Muscle layer of duodenum (tissue), 2 donors: ENCODE measurements at regions not wholly inside any gene's neighbourhood (a gene's known extent, or its start where the extent isn't known, plus 50 kb on each side); places are given as distances from the start of the nearest gene placed in this dataset.

ENCODE experiments used
- H3K27ac ChIP-seq: one replicate; pipeline ENCODE4 v1.7.0; 2013; ENCODE audit warnings: mild to moderate bottlenecking, low read length
- H3K27me3 ChIP-seq: one replicate; pipeline ENCODE4 v1.7.0; 2013; ENCODE audit warnings: low read depth, mild to moderate bottlenecking, control low read depth, low read length
- H3K36me3 ChIP-seq, 2 donors: one replicate each; pipeline ENCODE4 v1.7.0; 2013; ENCODE audit warnings: low read length in 2 of 2, control low read depth in 1 of 2, mild to moderate bottlenecking in 1 of 2; ENCODE audit not compliant: insufficient read depth in 2 of 2, control insufficient read depth in 1 of 2
- H3K4me1 ChIP-seq, 2 donors: one replicate each; pipeline ENCODE4 v1.7.0; 2013; ENCODE audit warnings: low read length in 2 of 2, mild to moderate bottlenecking in 2 of 2, control low read depth in 1 of 2, moderate library complexity in 1 of 2; ENCODE audit not compliant: insufficient read depth in 2 of 2, control insufficient read depth in 1 of 2
- H3K4me3 ChIP-seq, 2 donors: one replicate each; pipeline ENCODE4 v1.7.0; 2013; ENCODE audit warnings: low read length in 2 of 2, low read depth in 1 of 2, mild to moderate bottlenecking in 1 of 2
- H3K9me3 ChIP-seq, 2 donors: one replicate each; pipeline ENCODE4 v1.7.0; 2013; ENCODE audit warnings: low read length in 2 of 2, control low read depth in 1 of 2, mild to moderate bottlenecking in 1 of 2; ENCODE audit not compliant: control insufficient read depth in 1 of 2
- donor health status: healthy.

GRCh38 chr5:143479394-143479793 is 75.9 kb upstream of the NR3C1 start:
- H3K36me3 ChIP-seq: no peaks in the 10 kb centered on the region
- no peaks in the 10 kb centered on the region for H3K4me1 ChIP-seq
- no peak overlapping the region for H3K27ac ChIP-seq
- H3K9me3 ChIP-seq: no peaks in the 10 kb centered on the region
- H3K4me3 ChIP-seq: no peak overlapping the region
- no peaks in the 10 kb centered on the region for H3K27me3 ChIP-seq

- no peak overlapping the region for H3K4me3 ChIP-seq
- H3K27ac ChIP-seq: no peak overlapping the region
- no peaks in the 10 kb centered on the region for H3K4me1 ChIP-seq
- no peaks in the 10 kb centered on the region for H3K36me3 ChIP-seq
- no peaks in the 10 kb centered on the region for H3K27me3 ChIP-seq
- no peaks in the 10 kb centered on the region for H3K9me3 ChIP-seq
These were observed 73.2 kb upstream of the NR3C1 start for GRCh38 chr5:143476601-143477211.

- no peaks in the 10 kb centered on the region for H3K27me3 ChIP-seq
These were observed 71.1 kb upstream of the NR3C1 start for GRCh38 chr5:143474616-143475015.

GRCh38 chr5:143473481-143473880 is 70.0 kb upstream of the NR3C1 start:
- H3K36me3 ChIP-seq: no peaks in the 10 kb centered on the region
- no peaks in the 10 kb centered on the region for H3K9me3 ChIP-seq
- H3K27ac ChIP-seq: no peak overlapping the region
- no peak overlapping the region for H3K4me3 ChIP-seq
- no peaks in the 10 kb centered on the region for H3K4me1 ChIP-seq
- no peaks in the 10 kb centered on the region for H3K27me3 ChIP-seq

More at GRCh38 chr5:143474616-143475015, 71.1 kb upstream of the NR3C1 start:
- H3K4me1 ChIP-seq: no peaks in the 10 kb centered on the region
- H3K9me3 ChIP-seq: no peaks in the 10 kb centered on the region
- H3K27ac ChIP-seq: no peak overlapping the region
- H3K36me3 ChIP-seq: no peaks in the 10 kb centered on the region
- no peak overlapping the region for H3K4me3 ChIP-seq

- Histone ChIP-seq H3K36me3 (no peaks in the 10 kb centered on the region), H3K9me3 (no peaks in the 10 kb centered on the region), H3K4me3 (no peak overlapping the region), H3K27me3 (no peaks in the 10 kb centered on the region), H3K4me1 (no peaks in the 10 kb centered on the region), H3K27ac (no peak overlapping the region)
These were observed 69.1 kb upstream of the NR3C1 start for GRCh38 chr5:143472576-143472975.

- H3K27me3 ChIP-seq: no peaks in the 10 kb centered on the region
- H3K9me3 ChIP-seq: no peaks in the 10 kb centered on the region
- H3K27ac ChIP-seq: no peak overlapping the region
- no peaks in the 10 kb centered on the region for H3K4me1 ChIP-seq
- H3K4me3 ChIP-seq: no peak overlapping the region
- no peaks in the 10 kb centered on the region for H3K36me3 ChIP-seq
These were observed 68.4 kb upstream of the NR3C1 start for GRCh38 chr5:143471666-143472464.

- Histone ChIP-seq H3K9me3 (no peaks in the 10 kb centered on the region), H3K36me3 (no peaks in the 10 kb centered on the region), H3K4me3 (no peak overlapping the region), H3K4me1 (no peaks in the 10 kb centered on the region), H3K27ac (no peak overlapping the region), H3K27me3 (no peaks in the 10 kb centered on the region)
These were observed 67.6 kb upstream of the NR3C1 start for GRCh38 chr5:143471041-143471509.

- no peaks in the 10 kb centered on the region for H3K4me1 ChIP-seq
- no peaks in the 10 kb centered on the region for H3K36me3 ChIP-seq
- H3K27me3 ChIP-seq: no peaks in the 10 kb centered on the region
- H3K4me3 ChIP-seq: no peak overlapping the region
- no peaks in the 10 kb centered on the region for H3K9me3 ChIP-seq
- H3K27ac ChIP-seq: no peak overlapping the region
These were observed 66.6 kb upstream of the NR3C1 start for GRCh38 chr5:143470120-143470519.

GRCh38 chr5:143469125-143469524 is 65.6 kb upstream of the NR3C1 start:
- no peaks in the 10 kb centered on the region for H3K9me3 ChIP-seq
- H3K4me1 ChIP-seq: no peaks in the 10 kb centered on the region
- H3K36me3 ChIP-seq: no peaks in the 10 kb centered on the region
- no peak overlapping the region for H3K27ac ChIP-seq
- H3K4me3 ChIP-seq: no peak overlapping the region
- H3K27me3 ChIP-seq: no peaks in the 10 kb centered on the region

GRCh38 chr5:143466632-143467031 is 63.1 kb upstream of the NR3C1 start:
- no peaks in the 10 kb centered on the region for H3K9me3 ChIP-seq
- no peak overlapping the region for H3K4me3 ChIP-seq
- H3K27me3 ChIP-seq: no peaks in the 10 kb centered on the region
- no peaks in the 10 kb centered on the region for H3K4me1 ChIP-seq
- no peaks in the 10 kb centered on the region for H3K36me3 ChIP-seq
- H3K27ac ChIP-seq: no peak overlapping the region

- H3K4me1 ChIP-seq: no peaks in the 10 kb centered on the region
- H3K4me3 ChIP-seq: no peak overlapping the region
- no peaks in the 10 kb centered on the region for H3K9me3 ChIP-seq
- no peak overlapping the region for H3K27ac ChIP-seq
- H3K36me3 ChIP-seq: no peaks in the 10 kb centered on the region
- H3K27me3 ChIP-seq: no peaks in the 10 kb centered on the region
These were observed 61.4 kb upstream of the NR3C1 start for GRCh38 chr5:143464723-143465490.
